H9 (cell line): ENCODE measurements at regions not wholly inside any gene's neighbourhood (a gene's known extent, or its start where the extent isn't known, plus 50 kb on each side); places are given as distances from the start of the nearest gene placed in this dataset.

Experiments used
- DNase-seq: peaks from one replicate; pipeline ENCODE4 v3.0.0-alpha.2; 2017
- H2AFZ ChIP-seq: one replicate; pipeline ENCODE4 v1.6.1; 2013; ENCODE audit warnings: mild to moderate bottlenecking, low read length, control low read depth, moderate library complexity
- H2AK5ac ChIP-seq: 2 replicates; pipeline ENCODE4 v1.6.1; 2013; ENCODE audit warnings: low read length, control low read depth, mixed read lengths; ENCODE audit not compliant: insufficient read length
- H2BK120ac ChIP-seq: one replicate; pipeline ENCODE4 v1.6.1; 2013; ENCODE audit warnings: low read depth, mild to moderate bottlenecking, low read length, control low read depth, inconsistent platforms; ENCODE audit not compliant: poor library complexity, severe bottlenecking
- H2BK12ac ChIP-seq: 2 replicates; pipeline ENCODE4 v1.6.1; 2013; ENCODE audit warnings: low read length, control low read depth, mixed read lengths, low read depth; ENCODE audit not compliant: insufficient read length
- H2BK15ac ChIP-seq: 2 replicates; pipeline ENCODE4 v1.6.1; 2013; ENCODE audit warnings: low read depth, low read length, control low read depth
- H2BK20ac ChIP-seq: one replicate; pipeline ENCODE4 v1.6.1; 2013; ENCODE audit warnings: low read depth, mild to moderate bottlenecking, low read length, control low read depth, inconsistent platforms; ENCODE audit not compliant: poor library complexity, severe bottlenecking
- H2BK5ac ChIP-seq: 2 replicates; pipeline ENCODE4 v1.6.1; 2013; ENCODE audit warnings: low read length, control low read depth, mixed read lengths; ENCODE audit not compliant: insufficient read length
- H3K14ac ChIP-seq: 2 replicates; pipeline ENCODE4 v1.6.1; 2013; ENCODE audit warnings: low read length, control low read depth; ENCODE audit not compliant: insufficient read depth
- H3K18ac ChIP-seq: 2 replicates; pipeline ENCODE4 v1.6.1; 2013; ENCODE audit warnings: low read depth, mild to moderate bottlenecking, mixed read lengths, low read length, control low read depth; ENCODE audit not compliant: insufficient read length
- H3K23ac ChIP-seq: 2 replicates; pipeline ENCODE4 v1.6.1; 2013; ENCODE audit warnings: low read length, control low read depth, mixed read lengths, low read depth; ENCODE audit not compliant: insufficient read length
- H3K23me2 ChIP-seq: 2 replicates; pipeline ENCODE4 v1.6.1; 2013; ENCODE audit warnings: low read depth, mild to moderate bottlenecking, mixed read lengths, low read length, control low read depth; ENCODE audit not compliant: insufficient read length, poor library complexity, severe bottlenecking
- H3K27ac ChIP-seq: 2 replicates; pipeline ENCODE4 v1.5.1; 2013; ENCODE audit warnings: low read length, control low read depth, mixed read lengths, low read depth; ENCODE audit not compliant: insufficient read length
- H3K27me3 ChIP-seq: 2 replicates; pipeline ENCODE4 v1.6.1; 2013; ENCODE audit warnings: low read length, control low read depth, inconsistent platforms; ENCODE audit not compliant: insufficient read depth
- H3K4ac ChIP-seq: 2 replicates; pipeline ENCODE4 v1.6.1; 2013; ENCODE audit warnings: low read depth, mild to moderate bottlenecking, control low read depth, inconsistent platforms, low read length, moderate library complexity
- H3K4me1 ChIP-seq: 2 replicates; pipeline ENCODE4 v1.6.1; 2013; ENCODE audit warnings: low read length, control low read depth, inconsistent platforms; ENCODE audit not compliant: insufficient read depth
- H3K4me2 ChIP-seq: 2 replicates; pipeline ENCODE4 v1.6.1; 2013; ENCODE audit warnings: low read length, control low read depth, mixed read lengths; ENCODE audit not compliant: insufficient read length, insufficient read depth
- H3K56ac ChIP-seq: 2 replicates; pipeline ENCODE4 v1.6.1; 2013; ENCODE audit warnings: low read depth, mild to moderate bottlenecking, mixed read lengths, low read length, control low read depth; ENCODE audit not compliant: insufficient read length
- H3K79me1 ChIP-seq: 2 replicates; pipeline ENCODE4 v1.6.1; 2013; ENCODE audit warnings: low read depth, mild to moderate bottlenecking, moderate library complexity, low read length, control low read depth, inconsistent platforms; ENCODE audit not compliant: insufficient read depth, poor library complexity, severe bottlenecking
- H3K79me2 ChIP-seq: 2 replicates; pipeline ENCODE4 v1.6.1; 2013; ENCODE audit warnings: low read length, control low read depth, inconsistent platforms; ENCODE audit not compliant: insufficient read depth
- H3K9ac ChIP-seq: 2 replicates; pipeline ENCODE4 v1.6.1; 2013; ENCODE audit warnings: low read length, control low read depth, mixed read lengths; ENCODE audit not compliant: insufficient read length; ENCODE audit errors: extremely low read depth
- H3K9me3 ChIP-seq: one replicate; pipeline ENCODE4 v1.6.1; 2013; ENCODE audit warnings: low read depth, low read length, inconsistent platforms; ENCODE audit not compliant: control insufficient read depth
- H3T11ph ChIP-seq: one replicate; pipeline ENCODE4 v1.6.1; 2013; ENCODE audit warnings: mild to moderate bottlenecking, low read length, control low read depth, inconsistent platforms
- H4K20me1 ChIP-seq: one replicate; pipeline ENCODE4 v1.6.1; 2013; ENCODE audit not compliant: control insufficient read depth, insufficient read length, insufficient read depth
- H4K5ac ChIP-seq: 2 replicates; pipeline ENCODE4 v1.6.1; 2013; ENCODE audit warnings: low read depth, mild to moderate bottlenecking, mixed read lengths, low read length, control low read depth; ENCODE audit not compliant: insufficient read length
- H4K8ac ChIP-seq: replicated peaks from 2 replicates; pipeline ENCODE4 v1.6.1; 2013; ENCODE audit warnings: low read length, control low read depth, mixed read lengths, low read depth; ENCODE audit not compliant: insufficient read length
- H4K91ac ChIP-seq: 2 replicates; pipeline ENCODE4 v1.6.1; 2013; ENCODE audit warnings: low read depth, mild to moderate bottlenecking, moderate library complexity, mixed read lengths, low read length, control low read depth; ENCODE audit not compliant: insufficient read length
- H3K27ac Mint-ChIP-seq, 3 experiments: 2 replicates in 2 of 3; 3 replicates in 1 of 3; pipeline ENCODE4 v1.8.0; 2020 to 2021; ENCODE audit warnings: mixed read lengths in 3 of 3, mild to moderate bottlenecking in 1 of 3, moderate library complexity in 1 of 3
- H3K27me3 Mint-ChIP-seq: 2 replicates; pipeline ENCODE4 v1.8.0; 2021; ENCODE audit warnings: low read depth, mild to moderate bottlenecking, moderate library complexity, mixed read lengths
- H3K36me3 Mint-ChIP-seq, 3 experiments: 2 replicates in 2 of 3; 3 replicates in 1 of 3; pipeline ENCODE4 v1.8.0; 2020 to 2021; ENCODE audit warnings: low read depth in 3 of 3, mixed read lengths in 3 of 3; ENCODE audit not compliant: insufficient read depth in 1 of 3
- H3K4me1 Mint-ChIP-seq, 2 experiments: 2 replicates each; pipeline ENCODE4 v1.8.0; 2020; ENCODE audit warnings: mixed read lengths in 2 of 2
- H3K4me3 Mint-ChIP-seq, 2 experiments: 2 replicates in 1 of 2; 3 replicates in 1 of 2; pipeline ENCODE4 v1.8.0; 2020 to 2021; ENCODE audit warnings: mild to moderate bottlenecking in 2 of 2, mixed read lengths in 2 of 2, moderate library complexity in 1 of 2
- H3K9me3 Mint-ChIP-seq, 2 experiments: 2 replicates in 1 of 2; 3 replicates in 1 of 2; pipeline ENCODE4 v1.8.0; 2020; ENCODE audit warnings: mild to moderate bottlenecking in 2 of 2, mixed read lengths in 2 of 2, moderate library complexity in 1 of 2
- CTCF ChIP-seq: fragments of 200-600 bp; sonication (generic); conservative IDR thresholded peaks from 3 replicates; pipeline ENCODE4 v1.8.0; 2021; ENCODE audit warnings: antibody characterized with exemption, mild to moderate bottlenecking
- WGBS: extraction: QIAGEN DNeasy Blood & Tissue Kit; methylation state at CpG from one replicate; pipeline ENCODE4 v1.1.7; 2013; ENCODE audit warnings: missing lambda C conversion rate, low lambda C conversion rate, mixed read lengths; ENCODE audit not compliant: insufficient read length; ENCODE audit errors: extremely low coverage; 5-methylcytosine and 5-hydroxymethylcytosine counted together

- no peaks in the 10 kb centered on the region for H3K79me2 ChIP-seq
- H3K27ac Mint-ChIP-seq, result no peak overlapping the region
- no peak overlapping the region for H2BK5ac ChIP-seq
- no peak overlapping the region for H4K5ac ChIP-seq
- no peak overlapping the region for H4K91ac ChIP-seq
- no peak overlapping the region for H2AK5ac ChIP-seq
- H3K9me3 Mint-ChIP-seq, result no peaks in the 10 kb centered on the region
- no peaks in the 10 kb centered on the region for H3K4me1 Mint-ChIP-seq
- no peak overlapping the region for H3K9ac ChIP-seq
- no peaks in the 10 kb centered on the region for H3K4me1 ChIP-seq
- H3K79me1 ChIP-seq, result no peaks in the 10 kb centered on the region
- H2AFZ ChIP-seq, result no peak overlapping the region
- no peaks in the 10 kb centered on the region for H3K27me3 Mint-ChIP-seq
- H2BK15ac ChIP-seq, result no peak overlapping the region
- no peaks in the 10 kb centered on the region for H3K9me3 ChIP-seq
- no peak overlapping the region for H3K4me2 ChIP-seq
- no peaks in the 10 kb centered on the region for H4K20me1 ChIP-seq
- no peak for DNase-seq
- H3K36me3 Mint-ChIP-seq, result no peaks in the 10 kb centered on the region
- no peaks in the 10 kb centered on the region for H3K23me2 ChIP-seq
- no peak overlapping the region for H3K23ac ChIP-seq
- H2BK20ac ChIP-seq, result no peak overlapping the region
- H3K4ac ChIP-seq, result no peak overlapping the region
- H3K14ac ChIP-seq, result no peak overlapping the region
- no peak overlapping the region for H3T11ph ChIP-seq
- H3K56ac ChIP-seq, result no peak overlapping the region
- H3K27ac ChIP-seq, result no peak overlapping the region
- WGBS, result no CpG with 5 or more reads among the region's 2 CpGs
- no peaks in the 10 kb centered on the region for H3K27me3 ChIP-seq
- H2BK12ac ChIP-seq, result no peak overlapping the region
- no peak overlapping the region for H4K8ac ChIP-seq
- no peak for TF ChIP-seq CTCF
- H3K4me3 Mint-ChIP-seq, result no peak overlapping the region
- H3K18ac ChIP-seq, result no peak overlapping the region
- no peak overlapping the region for H2BK120ac ChIP-seq
These were observed 469.7 kb upstream of the JAG1 start for GRCh38 chr20:11143481-11143880.
